ENCODE measurements at regions not wholly inside any gene's neighbourhood (a gene's known extent, or its start where the extent isn't known, plus 50 kb on each side); places are given as distances from the start of the nearest gene placed in this dataset.

- H3K9ac ChIP-seq: no peak overlapping the region
- no peaks in the 10 kb centered on the region for H4K20me1 ChIP-seq (ENCODE audit: insufficient read depth)
- POLR2A ChIA-PET: no interaction called here
- H3K4me1 ChIP-seq (ENCODE audit: control insufficient read depth in 1 of 2, insufficient read depth in 2 of 2, low read depth in 1 of 2, low read length in 1 of 2): no peaks in the 10 kb centered on the region; a peak in 1 of 4 replicates
- no peak for DNase-seq
- H3K36me3 ChIP-seq (replicated peaks in 1 of 2; ENCODE audit: control insufficient read depth in 1 of 2, insufficient read depth in 2 of 2, low read length in 1 of 2): no peaks in the 10 kb centered on the region
- TF ChIP-seq MXI1 (IDR thresholded peaks at IDR 0.05; ENCODE audit: low read depth, low read length): no peak
- TF ChIP-seq TAF1 (IDR thresholded peaks at IDR 0.05; ENCODE audit: borderline replicate concordance, low read depth, low read length): no peak
- no peak for TF ChIP-seq NFIC (IDR thresholded peaks at IDR 0.05; ENCODE audit: borderline replicate concordance)
- H2AFZ ChIP-seq (ENCODE audit: low read depth): no peak overlapping the region
- H3K27ac ChIP-seq (ENCODE audit: low read depth in 2 of 2, low read length in 1 of 2): no peak overlapping the region
- WGBS (ENCODE audit: low lambda C conversion rate): 31% methylated on average over 2 of the region's 2 CpGs
- H3K4me3 ChIP-seq (ENCODE audit: low read depth in 2 of 2, low read length in 1 of 2): no peak overlapping the region
- H3K4me2 ChIP-seq: no peak overlapping the region
- H3F3A ChIP-seq (replicated peaks; ENCODE audit: insufficient read depth): no peaks in the 10 kb centered on the region
- H3K79me2 ChIP-seq (ENCODE audit: insufficient read depth): no peaks in the 10 kb centered on the region
- H3K27me3 ChIP-seq (ENCODE audit: insufficient read depth): no peaks in the 10 kb centered on the region
- no peaks in the 10 kb centered on the region for H3K9me3 ChIP-seq
- CTCF ChIA-PET: interaction anchor here (0.9 to 1.4 kb wide), 3 partner anchors 9 to 800 kb away, joined by 3 to 5 read pairs (median 3); no protein-coding TSS in a partner anchor
- no peaks in the 10 kb centered on the region for H3K9me2 ChIP-seq
These were observed 430.3 kb downstream of the XIRP2 start for GRCh38 chr2:167318581-167318980.

GRCh38 chr2:167310442-167310841 lies 422.2 kb downstream of the XIRP2 start:
- H3K4me2 ChIP-seq: no peak overlapping the region
- H3K4me1 ChIP-seq (ENCODE audit: control insufficient read depth in 1 of 2, insufficient read depth in 2 of 2, low read depth in 1 of 2, low read length in 1 of 2): no peaks in the 10 kb centered on the region; a peak in 2 of 4 replicates
- H3K36me3 ChIP-seq (replicated peaks in 1 of 2; ENCODE audit: control insufficient read depth in 1 of 2, insufficient read depth in 2 of 2, low read length in 1 of 2): no peaks in the 10 kb centered on the region
- 57% methylated on average over 1 of the region's 1 CpG for WGBS (ENCODE audit: low lambda C conversion rate)
- ChIA-PET POLR2A (no interaction called here), CTCF (no interaction called here)
- H3K4me3 ChIP-seq (ENCODE audit: low read depth in 2 of 2, low read length in 1 of 2): no peak overlapping the region
- H3K27ac ChIP-seq (ENCODE audit: low read depth in 2 of 2, low read length in 1 of 2): no peak overlapping the region
- no peak for DNase-seq
- no peaks in the 10 kb centered on the region for H4K20me1 ChIP-seq (ENCODE audit: insufficient read depth)
- H3F3A ChIP-seq (replicated peaks; ENCODE audit: insufficient read depth): no peaks in the 10 kb centered on the region
- H2AFZ ChIP-seq (ENCODE audit: low read depth): no peak overlapping the region
- no peaks in the 10 kb centered on the region for H3K9me3 ChIP-seq
- no peak overlapping the region for H3K9ac ChIP-seq
- no peaks in the 10 kb centered on the region for H3K9me2 ChIP-seq
- no peaks in the 10 kb centered on the region for H3K27me3 ChIP-seq (ENCODE audit: insufficient read depth)
- H3K79me2 ChIP-seq (ENCODE audit: insufficient read depth): no peaks in the 10 kb centered on the region
- TF ChIP-seq ZBTB33 (IDR thresholded peaks at IDR 0.05; ENCODE audit: borderline replicate concordance, low read depth) (no peak), REST (IDR thresholded peaks at IDR 0.05; ENCODE audit: low read depth, low read length) (no peak)

Small RNA genes in the stretch of these regions (small RNA-seq; reads per million reads assigned to genes)
- gene RNU7-148P: 0 reads per million in 7 experiments

All from SK-N-SH (cell line).